CD4-positive, CD25-positive, alpha-beta regulatory T cell (primary cell): ENCODE measurements at regions not wholly inside any gene's neighbourhood (a gene's known extent, or its start where the extent isn't known, plus 50 kb on each side); places are given as distances from the start of the nearest gene placed in this dataset.

Experiments
- ATAC-seq, 2 donors: fragments of 150-1000 bp; cut with Tn5 transposase; one replicate each; pipeline ENCODE4 v1.10.0; 2021; ENCODE audit warnings: low read depth in 2 of 2, moderate number of reproducible peaks in 2 of 2, moderate library complexity in 1 of 2
- DNase-seq, 3 donors: peaks; one replicate each; pipeline versions ENCODE4 v3.0.0 to v3.0.0-alpha.2; 2012 to 2022; ENCODE audit warnings: mixed read lengths in 1 of 3
- H3K27ac ChIP-seq: one replicate; pipeline ENCODE4 v1.7.0; 2013; ENCODE audit warnings: mild to moderate bottlenecking, low read length; ENCODE audit not compliant: insufficient read depth, poor library complexity, severe bottlenecking
- H3K27me3 ChIP-seq: one replicate; pipeline ENCODE4 v1.7.0; 2013; ENCODE audit warnings: low read length; ENCODE audit not compliant: control insufficient read depth, insufficient read depth
- H3K36me3 ChIP-seq: one replicate; pipeline ENCODE4 v1.7.0; 2013; ENCODE audit warnings: mild to moderate bottlenecking, low read length, moderate library complexity; ENCODE audit not compliant: control insufficient read depth, insufficient read depth
- H3K4me1 ChIP-seq: 2 replicates; pipeline ENCODE4 v1.7.0; 2013; ENCODE audit warnings: mild to moderate bottlenecking, low read length; ENCODE audit not compliant: insufficient read depth, control insufficient read depth, poor library complexity, severe bottlenecking
- H3K4me3 ChIP-seq: one replicate; pipeline ENCODE4 v1.7.0; 2013; ENCODE audit warnings: low read depth, mild to moderate bottlenecking, low read length, moderate library complexity
- H3K9me3 ChIP-seq, 2 experiments: 1 replicate in 1 of 2; 2 replicates in 1 of 2; pipeline ENCODE4 v1.7.0; 2013; ENCODE audit warnings: low read length in 2 of 2, mild to moderate bottlenecking in 1 of 2, moderate library complexity in 1 of 2; ENCODE audit not compliant: control insufficient read depth in 2 of 2
- H3K27ac Mint-ChIP-seq, 3 donors: one replicate each; pipeline ENCODE4 v1.8.0; 2020 to 2022; ENCODE audit warnings: mild to moderate bottlenecking in 3 of 3, mixed read lengths in 3 of 3, moderate library complexity in 2 of 3
- H3K27me3 Mint-ChIP-seq: one replicate; pipeline ENCODE4 v1.8.0; 2022; ENCODE audit warnings: mild to moderate bottlenecking, mixed read lengths
- H3K36me3 Mint-ChIP-seq: one replicate; pipeline ENCODE4 v1.8.0; 2020; ENCODE audit warnings: mixed read lengths
- H3K4me1 Mint-ChIP-seq, 4 donors: one replicate each; pipeline ENCODE4 v1.8.0; 2020 to 2022; ENCODE audit warnings: mixed read lengths in 4 of 4, mild to moderate bottlenecking in 1 of 4
- H3K4me3 Mint-ChIP-seq, 4 donors: one replicate each; pipeline ENCODE4 v1.8.0; 2020 to 2022; ENCODE audit warnings: mild to moderate bottlenecking in 4 of 4, mixed read lengths in 4 of 4, moderate library complexity in 3 of 4
- H3K9me3 Mint-ChIP-seq, 7 donors: one replicate each; pipeline ENCODE4 v1.8.0; 2020 to 2022; ENCODE audit warnings: mixed read lengths in 7 of 7, mild to moderate bottlenecking in 3 of 7, moderate library complexity in 2 of 7

DNA sequence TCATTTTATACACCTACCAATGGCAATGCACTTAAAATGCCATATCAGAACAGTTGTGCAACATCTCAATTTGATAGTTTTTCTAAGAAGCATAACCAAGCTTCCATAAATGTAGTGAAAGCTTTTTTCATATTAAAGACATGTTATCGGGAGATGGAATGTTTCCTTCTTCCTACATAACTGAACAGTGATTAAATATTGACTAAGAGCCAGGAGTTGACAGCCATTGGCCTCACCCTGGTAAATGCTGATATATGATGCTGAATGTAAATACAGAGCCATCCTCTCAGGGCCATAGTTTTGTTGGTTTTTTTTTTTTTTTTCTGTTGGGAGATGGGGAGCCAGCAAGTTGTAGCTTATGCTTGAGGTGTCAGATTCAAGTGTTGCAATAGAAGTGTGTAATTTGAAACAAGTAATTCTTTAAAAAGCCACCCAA lies 203.3 kb upstream of the IL12A start:
- H3K27me3 Mint-ChIP-seq: peaks cover 14% of the 10 kb centered on the region
- H3K36me3 ChIP-seq: no peaks in the 10 kb centered on the region
- H3K9me3 ChIP-seq: no peaks in the 10 kb centered on the region
- no peaks in the 10 kb centered on the region for H3K27me3 ChIP-seq
- no peaks in the 10 kb centered on the region for H3K36me3 Mint-ChIP-seq
- H3K27ac Mint-ChIP-seq: no peak overlapping the region
- H3K4me1 Mint-ChIP-seq: no peaks in the 10 kb centered on the region
- ATAC-seq (no peak), DNase-seq (no peak)
- no peaks in the 10 kb centered on the region for H3K4me1 ChIP-seq
- H3K4me3 Mint-ChIP-seq: no peak overlapping the region
- no peaks in the 10 kb centered on the region for H3K9me3 Mint-ChIP-seq
- no peak overlapping the region for H3K4me3 ChIP-seq
- no peak overlapping the region for H3K27ac ChIP-seq

DNA sequence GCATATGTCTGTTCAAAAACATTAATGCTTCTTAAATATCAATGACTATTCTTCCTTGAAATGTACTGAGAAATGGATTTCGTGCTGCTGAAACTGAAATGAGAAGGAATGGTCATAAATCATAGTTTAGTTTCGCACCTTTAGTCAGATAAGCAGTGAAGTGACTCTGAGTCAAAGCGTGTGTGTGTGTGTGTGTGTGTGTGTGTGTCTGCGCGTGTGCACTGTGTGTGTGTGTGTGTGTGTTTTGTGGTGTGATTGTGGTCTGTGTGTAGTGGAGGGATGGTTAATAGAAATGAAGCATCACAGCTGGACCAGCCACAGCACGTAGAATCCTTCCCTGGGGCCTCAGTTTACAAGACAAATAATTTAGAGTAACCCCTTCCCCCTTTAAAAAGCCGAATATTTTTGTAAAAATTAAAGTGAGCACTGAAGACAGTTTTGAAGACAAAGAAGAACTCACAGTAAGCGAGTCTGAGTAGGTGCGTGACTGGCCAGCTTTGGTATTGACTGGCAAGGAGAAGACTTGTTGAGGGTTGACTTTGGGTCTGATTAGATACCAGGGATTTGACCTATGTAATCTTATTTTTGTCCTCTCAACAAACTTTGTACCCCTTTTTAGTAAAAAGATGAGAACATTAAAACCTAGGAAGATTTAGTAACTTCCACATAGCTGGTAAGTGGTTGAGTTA lies 202.0 kb upstream of the IL12A start:
- Histone ChIP-seq H3K36me3 (no peaks in the 10 kb centered on the region), H3K9me3 (no peaks in the 10 kb centered on the region), H3K4me1 (no peaks in the 10 kb centered on the region), H3K27me3 (no peaks in the 10 kb centered on the region), H3K27ac (no peak overlapping the region), H3K4me3 (no peak overlapping the region)
- H3K4me3 Mint-ChIP-seq: no peak overlapping the region
- DNase-seq (no peak), ATAC-seq (no peak)
- peaks cover 0 to 2% (median 0%) of the 10 kb centered on the region in 7 donors for H3K9me3 Mint-ChIP-seq
- no peak overlapping the region for H3K27ac Mint-ChIP-seq
- peaks cover 14% of the 10 kb centered on the region for H3K27me3 Mint-ChIP-seq
- H3K4me1 Mint-ChIP-seq: no peaks in the 10 kb centered on the region
- H3K36me3 Mint-ChIP-seq: no peaks in the 10 kb centered on the region

DNA sequence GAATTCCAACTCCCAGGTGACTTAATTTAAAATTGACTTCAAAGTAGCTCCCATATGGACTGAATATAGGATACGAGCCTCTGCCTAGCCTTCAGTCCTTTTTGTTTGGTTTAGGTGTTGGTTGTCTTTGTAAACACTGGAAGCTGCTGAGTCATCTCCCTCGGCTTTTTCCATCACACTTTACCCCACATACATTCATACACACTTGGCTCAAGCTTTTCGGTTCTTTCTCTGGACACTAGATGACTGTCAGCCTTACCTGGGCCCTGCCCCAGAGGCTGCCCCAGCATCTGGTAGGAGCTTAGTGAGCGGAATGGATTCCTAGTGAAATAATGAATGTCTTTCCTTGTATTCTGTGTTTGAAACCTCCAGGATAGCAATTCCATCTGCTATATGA lies 201.5 kb upstream of the IL12A start:
- ATAC-seq: no peak
- Mint-ChIP-seq H3K4me3 (no peak overlapping the region), H3K27ac (no peak overlapping the region), H3K4me1 (no peaks in the 10 kb centered on the region), H3K36me3 (no peaks in the 10 kb centered on the region), H3K9me3 (peaks cover 0 to 2% (median 0%) of the 10 kb centered on the region in 7 donors), H3K27me3 (peaks cover 14% of the 10 kb centered on the region)
- H3K27me3 ChIP-seq: no peaks in the 10 kb centered on the region
- H3K4me1 ChIP-seq: no peaks in the 10 kb centered on the region
- DNase-seq: no peak
- H3K27ac ChIP-seq: no peak overlapping the region
- no peaks in the 10 kb centered on the region for H3K36me3 ChIP-seq
- no peak overlapping the region for H3K4me3 ChIP-seq
- H3K9me3 ChIP-seq: no peaks in the 10 kb centered on the region

DNA sequence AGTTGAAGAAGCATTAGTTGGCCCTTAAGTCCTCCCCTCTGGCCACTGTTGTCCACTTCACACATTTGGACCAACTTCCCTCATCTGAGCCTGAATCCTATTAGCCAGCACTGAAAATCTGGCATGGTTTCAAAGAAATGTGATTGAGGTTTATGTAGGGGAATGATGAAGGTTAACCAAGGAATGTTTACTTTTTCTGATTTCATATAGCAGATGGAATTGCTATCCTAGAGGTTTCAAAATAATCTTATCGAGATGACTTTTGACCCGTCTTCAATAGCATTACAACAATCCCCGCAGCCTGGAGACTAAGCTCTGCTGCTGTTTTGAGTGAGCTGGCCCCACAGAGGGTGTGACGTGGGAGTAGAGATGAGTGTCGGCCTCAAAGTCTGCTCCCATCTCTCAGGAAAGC lies 200.8 kb upstream of the IL12A start:
- no peak overlapping the region for H3K4me3 ChIP-seq
- no peaks in the 10 kb centered on the region for H3K27me3 ChIP-seq
- Mint-ChIP-seq H3K27me3 (peaks cover 11% of the 10 kb centered on the region), H3K4me3 (no peak overlapping the region), H3K9me3 (peaks cover 0 to 2% (median 0%) of the 10 kb centered on the region in 7 donors), H3K4me1 (no peaks in the 10 kb centered on the region), H3K36me3 (no peaks in the 10 kb centered on the region), H3K27ac (no peak overlapping the region)
- ATAC-seq: no peak
- no peaks in the 10 kb centered on the region for H3K9me3 ChIP-seq
- no peaks in the 10 kb centered on the region for H3K36me3 ChIP-seq
- no peak for DNase-seq
- H3K4me1 ChIP-seq: no peaks in the 10 kb centered on the region
- H3K27ac ChIP-seq: no peak overlapping the region

DNA sequence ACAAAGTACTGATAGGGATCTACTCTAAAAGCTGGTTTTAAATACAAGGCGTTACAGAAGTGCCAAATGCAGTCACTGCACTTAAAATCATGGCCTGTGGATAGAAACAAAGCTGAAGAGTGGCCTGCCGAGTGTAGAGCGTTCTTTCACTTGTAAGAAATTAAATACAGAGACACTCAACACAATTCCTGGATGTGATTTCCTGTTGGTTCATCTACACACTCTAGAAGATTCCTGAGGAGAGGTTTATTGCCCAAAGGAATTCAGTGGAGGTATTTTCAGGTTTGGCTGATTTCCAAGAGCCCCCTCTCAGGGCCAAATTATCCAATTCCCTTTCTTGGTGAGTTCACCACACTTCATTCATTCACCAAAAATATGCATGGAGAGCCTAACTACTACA lies 200.3 kb upstream of the IL12A start:
- no peaks in the 10 kb centered on the region for H3K36me3 Mint-ChIP-seq
- Histone ChIP-seq H3K36me3 (no peaks in the 10 kb centered on the region), H3K4me3 (no peak overlapping the region), H3K4me1 (no peaks in the 10 kb centered on the region), H3K27ac (no peak overlapping the region), H3K9me3 (no peaks in the 10 kb centered on the region), H3K27me3 (no peaks in the 10 kb centered on the region)
- no peak overlapping the region for H3K27ac Mint-ChIP-seq
- DNase-seq: no peak
- ATAC-seq: no peak
- peaks cover 0 to 2% (median 0%) of the 10 kb centered on the region in 7 donors for H3K9me3 Mint-ChIP-seq
- no peaks in the 10 kb centered on the region for H3K4me1 Mint-ChIP-seq
- no peak overlapping the region for H3K4me3 Mint-ChIP-seq
- peaks cover 15% of the 10 kb centered on the region for H3K27me3 Mint-ChIP-seq

DNA sequence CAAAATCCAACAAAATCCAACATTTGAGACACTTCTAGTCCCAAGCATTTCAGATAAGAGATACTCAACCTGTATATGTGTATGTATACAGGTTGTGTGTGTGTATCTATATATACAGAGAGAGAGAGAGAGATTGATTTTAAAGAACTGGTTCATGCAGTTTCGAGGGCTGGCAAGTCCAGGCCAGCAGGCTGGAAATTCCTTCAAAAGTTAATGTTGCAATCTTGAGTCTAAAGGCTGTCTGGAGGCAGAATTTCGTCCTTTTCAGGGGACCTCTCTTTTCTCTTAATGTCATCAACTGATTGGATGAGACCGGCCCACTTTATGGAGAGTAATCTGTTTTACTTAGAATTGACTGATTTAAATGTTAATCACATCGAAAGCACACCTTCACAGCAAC lies 199.6 kb upstream of the IL12A start:
- no peak overlapping the region for H3K27ac Mint-ChIP-seq
- H3K9me3 Mint-ChIP-seq: peaks cover 0 to 2% (median 0%) of the 10 kb centered on the region in 7 donors
- Histone ChIP-seq H3K4me1 (no peaks in the 10 kb centered on the region), H3K4me3 (no peak overlapping the region), H3K27me3 (no peaks in the 10 kb centered on the region), H3K27ac (no peak overlapping the region), H3K9me3 (no peaks in the 10 kb centered on the region), H3K36me3 (no peaks in the 10 kb centered on the region)
- peaks cover 15% of the 10 kb centered on the region for H3K27me3 Mint-ChIP-seq
- H3K4me1 Mint-ChIP-seq: no peaks in the 10 kb centered on the region
- ATAC-seq (no peak), DNase-seq (no peak)
- no peaks in the 10 kb centered on the region for H3K36me3 Mint-ChIP-seq
- H3K4me3 Mint-ChIP-seq: no peak overlapping the region

DNA sequence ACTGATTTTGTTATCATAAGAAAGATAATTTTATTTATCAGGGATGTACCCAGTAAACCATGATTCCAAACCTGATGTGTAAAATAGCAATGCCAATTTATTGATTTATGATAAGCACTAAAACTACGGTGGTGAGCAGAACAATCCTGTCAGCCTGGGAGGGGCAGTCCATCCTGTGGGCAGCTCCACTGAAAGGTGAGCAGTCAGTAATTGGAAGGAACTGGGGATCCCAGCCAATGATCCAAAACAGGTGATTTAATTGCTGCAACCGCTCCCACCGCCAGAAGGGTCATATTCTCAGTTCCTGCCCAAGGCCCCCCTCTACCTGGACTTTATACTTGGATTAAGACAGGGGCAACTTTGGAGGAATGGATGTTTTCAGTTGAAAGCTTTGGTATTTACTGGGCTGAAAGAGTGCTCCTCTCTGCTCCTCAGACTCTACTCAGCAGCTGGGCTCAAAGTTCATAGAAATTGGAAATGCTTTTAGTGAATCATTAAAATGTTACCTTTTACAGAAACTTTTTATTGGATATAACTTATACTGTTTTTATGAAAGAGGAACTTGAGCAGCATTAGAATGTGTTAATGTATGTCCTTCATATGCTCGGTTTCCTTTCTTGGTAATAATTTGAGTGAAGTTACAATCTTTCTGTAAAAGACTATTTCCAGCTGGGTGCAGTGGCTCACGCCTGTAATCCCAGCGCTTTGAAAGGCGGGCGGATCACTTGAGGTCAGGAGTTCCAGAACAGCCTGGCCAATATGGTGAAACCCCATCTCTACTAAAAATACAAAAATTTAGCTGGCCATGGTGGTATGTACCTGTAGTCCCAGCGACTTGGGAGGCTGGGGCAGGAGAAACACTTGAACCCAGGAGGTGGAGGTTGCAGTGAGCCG lies 198.6 kb upstream of the IL12A start:
- Mint-ChIP-seq H3K4me1 (no peaks in the 10 kb centered on the region), H3K36me3 (no peaks in the 10 kb centered on the region), H3K4me3 (no peak overlapping the region), H3K27ac (no peak overlapping the region), H3K27me3 (peaks cover 15% of the 10 kb centered on the region), H3K9me3 (peaks cover 0 to 2% (median 0%) of the 10 kb centered on the region in 7 donors)
- Histone ChIP-seq H3K4me1 (no peaks in the 10 kb centered on the region), H3K9me3 (no peaks in the 10 kb centered on the region), H3K27me3 (no peaks in the 10 kb centered on the region), H3K27ac (no peak overlapping the region), H3K4me3 (no peak overlapping the region), H3K36me3 (no peaks in the 10 kb centered on the region)
- DNase-seq: no peak
- ATAC-seq: no peak
